HG03520 (cell line): ENCODE measurements at regions not wholly inside any gene's neighbourhood (a gene's known extent, or its start where the extent isn't known, plus 50 kb on each side); places are given as distances from the start of the nearest gene placed in this dataset.
"Not testable (repeated sequence)": the region's sequence is repeated elsewhere in the genome, so short reads cannot be mapped to it uniquely, and the experiment has no call there.

Experiments used
- ATAC-seq: cut with Tn5 transposase; IDR thresholded peaks from one replicate; pipeline ENCODE4 v1.9.1; 2021; ENCODE audit warnings: mild to moderate bottlenecking, moderate library complexity; ENCODE audit not compliant: unreplicated experiment

- no peak for ATAC-seq
Measured at GRCh38 chr2:163974766-163975165, 239.0 kb upstream of the FIGN start.

GRCh38 chr2:163970058-163970813, 234.4 kb upstream of the FIGN start:
- ATAC-seq, result no peak

GRCh38 chr2:163964278-163964677, 228.5 kb upstream of the FIGN start:
- not testable (repeated sequence) for ATAC-seq

DNA sequence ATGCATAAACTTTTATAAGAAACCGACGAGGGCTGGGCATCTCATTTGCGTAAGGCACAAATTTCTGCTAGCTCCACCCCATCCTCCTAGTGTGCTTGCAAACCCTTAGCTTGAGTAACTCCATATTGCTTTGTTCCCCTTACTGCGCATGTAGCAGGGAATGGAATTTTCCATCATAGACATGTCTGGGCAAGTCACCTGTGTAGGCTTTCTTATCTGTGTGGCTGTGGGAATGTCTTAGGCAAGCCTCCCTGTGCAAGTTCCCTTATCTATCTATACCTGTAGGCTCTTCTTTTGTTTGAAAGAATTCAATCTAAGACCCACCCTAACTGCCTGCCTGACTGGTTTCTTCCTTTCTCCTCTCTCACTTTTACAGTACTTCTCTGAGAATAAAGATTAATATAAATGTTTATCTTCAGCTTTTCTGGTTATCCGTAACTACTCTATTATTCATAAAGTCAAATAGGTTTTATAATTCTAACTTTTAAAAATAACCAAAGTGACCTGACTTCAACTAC, 217.6 kb upstream of the FIGN start:
- ATAC-seq, result no peak

GRCh38 chr2:163951312-163951711, 215.5 kb upstream of the FIGN start:
- no peak for ATAC-seq

DNA sequence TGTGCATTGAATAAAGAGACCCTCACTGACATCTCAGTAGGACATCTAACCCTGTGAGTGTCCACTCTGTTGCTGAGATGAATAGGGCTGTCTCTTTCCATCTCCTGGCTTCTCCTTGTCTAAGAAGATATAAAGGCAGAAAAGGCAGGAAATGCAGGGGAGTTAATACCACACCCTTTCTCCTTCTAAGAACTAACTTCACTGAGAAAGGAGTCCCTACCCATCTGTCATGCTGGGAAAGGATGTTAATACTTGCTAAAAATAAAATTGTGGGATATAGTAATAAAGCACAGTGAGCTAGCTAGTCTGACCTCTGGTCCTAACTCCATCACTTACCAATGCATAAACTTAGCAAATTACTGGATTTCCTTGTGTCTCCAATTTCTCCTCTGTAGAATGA, 213.9 kb upstream of the FIGN start:
- ATAC-seq, result no peak

- ATAC-seq, result no peak
Measured at GRCh38 chr2:163944347-163944737, 208.5 kb upstream of the FIGN start.

DNA sequence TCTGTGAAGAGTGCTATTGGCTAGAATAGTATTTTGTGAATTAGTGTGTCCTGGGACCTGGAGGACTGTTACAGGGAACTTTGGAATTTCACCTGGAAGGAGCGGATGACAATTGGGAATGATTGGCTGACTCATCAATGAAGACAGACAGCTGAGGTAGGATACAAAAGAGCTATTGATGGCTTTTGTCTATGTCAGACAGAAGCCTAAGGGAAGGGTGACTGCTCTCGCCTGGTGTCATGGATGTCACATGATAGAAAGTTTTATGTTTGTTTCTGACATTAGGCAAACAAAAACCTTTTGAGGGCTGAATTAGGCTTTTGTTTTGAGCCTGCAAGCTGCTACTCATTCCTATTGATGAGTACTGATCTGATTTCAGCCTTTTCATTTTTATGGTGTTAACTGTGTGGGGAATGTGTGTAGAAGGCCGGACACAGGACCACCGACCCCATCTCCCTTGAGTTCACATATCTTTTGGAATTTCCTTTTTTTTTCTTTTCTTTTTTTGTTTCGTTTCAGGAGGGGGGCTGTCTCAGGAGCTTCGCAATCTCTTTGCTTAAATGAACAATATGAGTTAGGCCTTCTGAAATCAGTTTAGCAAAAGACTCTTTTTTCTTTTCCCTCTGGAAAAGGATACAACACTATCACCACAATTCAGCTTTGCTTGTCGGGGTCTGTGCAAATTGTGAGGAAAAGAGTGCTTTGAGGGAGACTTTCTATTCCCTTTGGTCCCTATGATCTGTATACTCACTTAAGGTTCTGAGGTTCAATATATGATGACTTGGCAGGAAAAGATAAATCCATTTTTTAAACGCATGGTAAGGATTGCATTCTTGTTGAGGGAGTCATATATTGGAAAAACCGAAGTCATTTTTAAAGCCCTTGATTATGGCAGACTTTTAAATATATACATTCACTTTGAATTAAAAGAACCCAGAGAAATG, 207.9 kb upstream of the FIGN start:
- no peak for ATAC-seq

- no peak for ATAC-seq
Measured at GRCh38 chr2:163934131-163934530, 198.3 kb upstream of the FIGN start.

GRCh38 chr2:163919717-163920116, 183.9 kb upstream of the FIGN start:
- no peak for ATAC-seq

DNA sequence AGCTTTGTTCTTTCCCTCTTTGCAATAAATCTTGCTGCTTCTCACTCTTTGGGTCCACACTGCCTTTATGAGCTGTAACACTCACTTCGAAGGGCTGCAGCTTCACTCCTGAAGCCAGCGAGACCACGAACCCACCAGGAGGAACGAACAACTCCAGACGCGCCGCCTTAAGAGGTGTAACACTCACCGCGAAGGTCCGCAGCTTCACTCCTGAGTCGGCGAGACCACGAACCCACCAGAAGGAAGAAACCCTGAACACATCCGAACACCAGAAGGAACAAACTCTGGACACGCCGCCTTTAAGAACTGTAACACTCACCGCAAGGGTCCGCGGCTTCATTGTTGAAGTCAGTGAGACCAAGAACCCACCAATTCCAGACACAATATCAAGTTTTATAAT, 178.7 kb upstream of the FIGN start:
- ATAC-seq, result not testable (repeated sequence)

DNA sequence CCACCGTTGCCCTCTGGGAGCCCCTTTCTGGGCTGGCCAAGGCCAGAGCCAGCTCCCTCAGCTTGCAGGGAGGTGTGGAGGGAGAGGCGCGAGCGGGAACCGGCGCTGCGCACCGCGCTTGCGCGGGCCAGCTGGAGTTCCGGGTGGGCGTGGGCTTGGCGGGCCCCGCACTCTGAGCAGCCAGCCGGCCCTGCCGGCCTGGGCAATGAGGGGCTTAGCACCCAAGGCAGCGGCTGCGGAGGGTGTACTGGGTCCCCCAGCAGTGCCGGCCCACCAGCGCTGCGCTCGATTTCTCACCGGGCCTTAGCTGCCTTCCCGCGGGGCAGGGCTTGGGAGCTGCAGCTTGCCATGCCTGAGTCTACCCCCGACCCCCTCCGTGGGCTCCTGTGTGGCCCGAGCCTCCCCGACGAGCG, 177.7 kb upstream of the FIGN start:
- not testable (repeated sequence) for ATAC-seq

DNA sequence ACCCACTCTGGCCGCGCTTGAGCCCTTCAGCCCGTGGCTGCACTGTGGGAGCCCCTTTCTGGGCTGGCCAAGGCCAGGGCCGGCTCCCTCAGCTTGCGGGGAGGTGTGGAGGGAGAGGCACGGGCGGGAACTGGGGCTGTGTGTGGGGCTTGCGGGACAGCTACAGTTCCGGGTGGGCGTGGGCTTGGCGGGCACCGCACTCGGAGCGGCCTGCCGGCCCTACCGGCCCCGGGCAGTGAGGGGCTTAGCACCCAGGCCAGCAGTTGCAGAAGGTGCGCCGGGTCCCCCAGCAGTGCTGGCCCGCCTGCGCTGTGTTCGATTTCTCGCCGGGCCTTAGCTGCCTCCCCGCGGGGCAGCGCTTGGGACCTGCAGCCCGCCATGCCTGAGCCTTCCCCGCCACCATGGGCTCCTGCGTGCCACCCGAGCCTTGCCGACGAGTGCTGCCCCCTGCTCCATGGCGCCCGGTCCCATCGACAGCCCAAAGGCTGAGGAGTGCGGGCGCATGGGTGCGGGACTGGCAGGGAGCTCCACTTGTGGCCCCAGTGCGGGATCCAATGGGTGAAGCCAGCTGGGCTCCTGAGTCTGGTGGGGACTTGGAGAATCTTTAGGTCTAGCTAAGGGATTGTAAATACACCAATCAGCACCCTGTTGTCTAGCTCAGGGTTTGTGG, 173.7 kb upstream of the FIGN start:
- ATAC-seq, result no peak

GRCh38 chr2:163906410-163906809, 170.6 kb upstream of the FIGN start:
- ATAC-seq, result no peak

- ATAC-seq, result no peak
Measured at GRCh38 chr2:163897799-163898198, 162.0 kb upstream of the FIGN start.

DNA sequence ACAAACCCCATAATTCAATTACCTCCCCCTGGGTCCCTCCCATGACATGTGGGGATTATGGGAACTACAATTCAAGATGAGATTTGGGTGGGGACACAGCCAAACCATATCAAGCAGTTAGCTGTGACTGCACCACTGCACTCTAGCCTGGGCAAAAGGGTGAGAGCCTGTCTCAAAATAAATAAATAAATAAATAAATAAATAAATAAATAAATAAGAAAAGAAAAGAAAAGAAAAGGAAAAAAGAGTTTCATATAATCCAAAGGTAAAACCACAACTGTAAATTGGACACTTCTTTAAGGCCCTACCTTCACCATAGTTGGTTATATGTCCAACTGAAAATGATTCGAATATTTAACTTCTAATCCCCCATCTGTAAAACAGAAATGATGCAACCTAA, 157.6 kb upstream of the FIGN start:
- ATAC-seq, result not testable (repeated sequence)

GRCh38 chr2:163888591-163888990, 152.8 kb upstream of the FIGN start:
- ATAC-seq, result no peak

- no peak for ATAC-seq
Measured at GRCh38 chr2:163887182-163887581, 151.4 kb upstream of the FIGN start.

DNA sequence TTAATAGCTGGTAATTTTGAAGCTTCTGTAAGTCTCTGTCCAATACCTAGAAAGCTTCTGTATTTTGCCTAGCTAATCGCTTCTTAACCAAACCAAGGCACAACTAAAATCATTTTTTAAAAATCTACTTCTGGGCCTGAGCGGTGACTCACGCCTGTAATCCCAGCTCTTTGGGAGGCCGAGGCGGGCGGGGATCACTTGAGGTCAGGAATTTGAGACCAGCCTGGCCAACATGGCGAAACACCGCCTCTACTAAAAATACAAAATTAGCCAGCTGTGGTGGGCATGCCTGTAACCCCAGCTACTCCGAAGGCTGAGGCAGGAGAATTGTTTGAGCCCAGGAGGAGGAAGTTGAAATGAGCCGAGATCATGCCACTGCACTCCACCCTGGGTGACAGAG, 148.6 kb upstream of the FIGN start:
- no peak for ATAC-seq

GRCh38 chr2:163878718-163879117, 142.9 kb upstream of the FIGN start:
- peak; percentile 80 for ATAC-seq

DNA sequence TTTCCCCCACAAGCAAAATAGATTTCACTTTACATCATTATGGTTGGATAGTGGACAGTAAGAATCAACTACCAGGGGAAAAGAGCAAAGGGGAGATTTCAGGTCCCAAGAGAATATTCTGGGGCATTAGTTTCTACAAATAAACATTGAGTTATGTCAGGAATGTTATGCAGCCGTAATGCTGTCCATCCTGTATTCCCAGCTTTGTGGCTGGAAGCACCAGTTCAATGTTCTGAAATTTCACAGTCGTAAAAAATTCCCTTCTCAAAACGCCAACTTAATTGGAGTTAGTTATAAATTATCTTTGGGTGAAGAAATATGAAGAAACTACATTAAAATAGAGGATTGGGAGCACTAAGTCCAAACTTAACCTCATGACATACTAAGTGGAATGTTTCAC, 141.5 kb upstream of the FIGN start:
- ATAC-seq, result no peak
